GM21717 (cell line): ENCODE measurements at regions not wholly inside any gene's neighbourhood (a gene's known extent, or its start where the extent isn't known, plus 50 kb on each side); places are given as distances from the start of the nearest gene placed in this dataset.
"Not testable (repeated sequence)": the region's sequence is repeated elsewhere in the genome, so short reads cannot be mapped to it uniquely, and the experiment has no call there.

Source experiments
- ATAC-seq: cut with Tn5 transposase; IDR thresholded peaks from one replicate; pipeline ENCODE4 v1.9.1; 2021; ENCODE audit warnings: mild to moderate bottlenecking, moderate library complexity; ENCODE audit not compliant: unreplicated experiment

DNA sequence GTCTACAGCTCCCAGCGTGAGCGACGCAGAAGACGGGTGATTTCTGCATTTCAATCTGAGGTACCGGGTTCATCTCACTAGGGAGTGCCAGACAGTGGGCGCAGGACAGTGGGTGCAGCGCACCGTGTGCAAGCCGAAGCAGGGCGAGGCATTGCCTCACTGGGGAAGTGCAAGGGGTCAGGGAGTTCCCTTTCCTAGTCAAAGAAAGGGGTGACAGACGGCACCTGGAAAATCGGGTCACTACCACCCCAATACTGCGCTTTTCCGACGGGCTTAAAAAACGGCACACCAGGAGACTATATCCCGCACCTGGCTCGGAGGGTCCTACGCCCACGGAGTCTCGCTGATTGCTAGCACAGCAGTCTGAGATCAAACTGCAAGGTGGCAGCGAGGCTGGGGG, 95.6 kb downstream of the GPX5 start:
- not testable (repeated sequence) for ATAC-seq

DNA sequence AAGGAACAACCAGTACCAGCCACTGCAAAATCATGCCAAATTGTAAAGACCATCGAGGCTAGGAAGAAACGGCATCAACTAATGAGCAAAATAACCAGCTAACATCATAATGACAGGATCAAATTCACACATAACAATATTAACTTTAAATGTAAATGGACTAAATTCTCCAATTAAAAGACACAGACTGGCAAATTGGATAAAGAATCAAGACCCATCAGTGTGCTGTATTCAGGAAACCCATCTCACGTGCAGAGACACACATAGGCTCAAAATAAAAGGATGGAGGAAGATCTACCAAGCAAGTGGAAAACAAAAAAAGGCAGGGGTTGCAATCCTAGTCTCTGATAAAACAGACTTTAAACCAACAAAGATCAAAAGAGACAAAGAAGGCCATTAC, 97.6 kb downstream of the GPX5 start:
- ATAC-seq, result not testable (repeated sequence)

DNA sequence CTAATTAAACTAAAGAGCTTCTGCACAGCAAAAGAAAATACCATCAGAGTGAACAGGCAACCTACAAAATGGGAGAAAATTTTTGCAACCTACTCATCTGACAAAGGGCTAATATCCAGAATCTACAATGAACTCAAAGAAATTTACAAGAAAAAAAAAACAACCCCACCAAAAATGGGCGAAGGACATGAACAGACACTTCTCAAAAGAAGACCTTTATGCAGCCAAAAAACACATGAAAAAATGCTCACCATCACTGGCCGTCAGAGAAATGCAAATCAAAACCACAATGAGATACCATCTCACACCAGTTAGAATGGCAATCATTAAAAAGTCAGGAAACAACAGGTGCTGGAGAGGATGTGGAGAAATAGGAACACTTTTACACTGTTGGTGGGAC, 100.7 kb downstream of the GPX5 start:
- not testable (repeated sequence) for ATAC-seq

DNA sequence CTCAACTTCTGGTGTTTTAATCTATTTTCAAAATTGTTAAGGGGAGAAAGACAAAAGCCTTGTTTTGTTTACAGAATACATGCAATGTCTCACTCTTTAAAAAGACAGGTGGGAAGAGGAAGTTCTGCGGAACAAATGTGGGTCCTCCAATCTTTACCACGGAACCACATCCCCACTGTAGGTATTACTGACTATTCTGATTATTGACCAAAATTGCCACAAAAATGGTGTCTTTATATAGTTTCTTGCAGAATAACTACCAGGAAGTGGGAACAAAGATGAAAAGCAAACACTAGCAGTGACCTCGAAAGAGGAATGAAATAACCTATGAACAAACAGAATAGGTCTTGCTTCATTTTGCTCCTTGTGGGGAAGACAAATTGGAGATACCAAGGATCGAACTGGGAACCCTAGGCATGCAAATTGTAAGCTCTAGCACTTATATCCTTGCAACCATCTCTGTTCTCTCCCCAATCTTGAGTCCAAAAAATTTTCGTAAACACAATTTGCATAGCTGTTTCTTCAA, 106.7 kb downstream of the GPX5 start:
- ATAC-seq, result no peak

DNA sequence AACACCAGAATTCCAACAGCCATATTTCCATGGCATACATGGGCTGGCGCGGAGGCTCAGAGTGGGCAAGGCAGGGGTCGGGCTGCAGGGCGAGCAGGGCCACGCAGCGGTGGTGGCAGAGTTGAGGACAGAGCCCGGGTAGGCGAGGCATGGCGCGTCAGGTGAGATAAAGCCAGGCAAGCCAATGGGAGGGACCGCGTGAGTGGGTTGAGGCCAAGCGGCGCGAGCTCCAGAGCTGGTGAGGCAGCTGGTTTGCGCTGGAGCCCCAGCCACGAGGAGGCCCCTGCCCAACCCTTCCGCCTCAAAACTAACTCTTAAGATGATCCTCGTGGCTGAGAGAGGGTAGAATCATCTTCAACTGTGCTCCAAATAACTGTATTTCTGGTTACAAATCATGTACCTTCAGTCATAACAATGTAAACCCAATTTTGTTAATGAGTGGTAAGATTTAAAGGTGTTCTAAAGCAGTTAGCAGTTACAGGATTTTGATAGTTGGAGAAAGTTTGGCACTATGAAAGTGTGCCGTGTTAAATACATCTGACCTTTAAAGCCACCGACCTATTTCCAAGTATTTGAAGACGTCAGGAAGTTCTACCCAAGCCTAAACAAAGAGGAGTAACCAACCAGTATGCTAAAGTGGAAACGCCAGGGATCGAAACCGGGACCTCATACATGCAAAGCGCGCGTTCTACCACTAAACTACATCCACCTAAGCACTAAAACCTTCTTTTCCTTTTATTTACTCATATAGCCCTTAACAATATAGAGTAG, 107.9 kb downstream of the GPX5 start:
- no peak for ATAC-seq

DNA sequence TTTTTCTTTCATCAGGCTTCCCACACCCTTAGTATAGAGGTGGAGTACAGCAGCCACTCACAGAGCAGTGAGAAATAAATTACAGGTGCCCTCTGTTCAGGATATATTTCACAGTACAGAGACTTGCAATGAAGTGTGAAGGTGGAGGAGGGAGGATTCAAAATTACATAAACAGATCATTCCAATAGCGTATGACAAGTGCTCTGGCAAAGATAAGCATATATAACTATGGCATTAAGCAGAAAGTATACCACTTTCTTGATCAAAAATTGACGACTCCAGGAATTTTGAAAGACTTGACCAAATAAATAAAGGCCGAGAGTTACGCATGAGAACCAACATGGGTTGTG, 108.7 kb downstream of the GPX5 start:
- ATAC-seq, result no peak

DNA sequence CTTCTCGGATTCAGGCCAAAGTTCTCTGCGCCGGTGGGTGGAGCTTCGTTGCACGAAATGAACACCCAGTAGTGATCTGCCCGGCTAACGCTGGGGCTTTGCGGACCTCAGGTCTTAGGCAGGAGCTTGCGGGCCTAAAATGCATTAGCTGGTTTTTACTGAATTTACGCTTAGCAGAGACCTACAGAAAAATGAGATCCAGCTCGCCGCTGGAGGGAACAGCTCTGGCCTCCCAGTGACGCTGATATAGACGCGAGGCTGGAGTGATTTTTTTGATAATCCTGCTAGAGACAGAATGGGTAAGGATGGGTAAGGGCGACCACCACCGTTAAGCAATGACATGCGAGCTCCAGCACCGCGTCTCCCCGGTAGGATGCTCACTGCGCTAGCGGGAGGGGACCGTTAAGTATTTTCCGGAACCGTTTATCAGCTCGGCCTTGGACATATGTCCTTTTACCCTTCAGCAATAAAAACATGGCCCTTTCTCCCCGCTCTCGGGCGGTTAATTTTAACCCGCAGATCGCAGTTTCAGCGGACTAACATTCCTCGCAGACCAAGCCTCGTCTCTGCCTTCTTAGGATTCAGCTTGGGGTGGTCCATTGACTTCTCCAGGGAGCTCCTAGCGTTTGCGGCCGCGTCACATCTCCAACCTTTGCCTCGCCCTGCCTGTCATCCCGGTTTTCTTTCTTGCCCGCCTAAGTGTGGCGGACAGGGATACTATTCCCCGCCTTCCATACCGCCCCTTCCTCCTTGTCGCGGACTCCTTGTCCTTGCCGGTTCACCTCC, 109.3 kb downstream of the GPX5 start:
- no peak for ATAC-seq

DNA sequence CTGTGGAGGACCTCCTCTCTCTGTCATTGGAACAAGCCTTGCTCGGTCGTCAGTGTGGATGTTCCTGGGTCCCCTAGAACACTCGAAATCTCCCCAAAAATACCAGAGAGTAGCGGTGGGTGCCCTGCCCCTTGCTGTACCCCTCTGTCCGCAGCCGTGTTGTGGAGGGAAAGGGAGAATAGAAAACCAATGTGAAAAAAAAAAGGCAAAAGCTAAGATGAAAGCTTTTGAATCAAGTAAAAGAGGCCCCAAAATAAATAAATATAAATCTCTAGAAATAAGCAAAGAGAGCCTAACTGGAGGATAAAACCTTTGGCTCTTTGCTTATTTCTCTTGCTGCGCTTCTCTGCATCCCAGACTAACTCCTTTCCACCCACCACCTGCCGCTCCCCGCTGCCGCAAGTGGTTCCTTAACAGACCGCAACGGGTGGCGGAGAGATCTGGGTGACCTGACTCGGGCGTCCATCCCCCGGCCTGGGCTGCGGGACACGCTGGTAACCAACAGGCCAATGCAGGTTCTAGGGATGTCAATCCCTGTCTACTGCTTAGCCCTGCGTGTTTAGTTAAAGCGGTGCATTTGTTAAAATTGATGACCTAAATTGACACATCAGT, 110.0 kb downstream of the GPX5 start:
- no peak for ATAC-seq

DNA sequence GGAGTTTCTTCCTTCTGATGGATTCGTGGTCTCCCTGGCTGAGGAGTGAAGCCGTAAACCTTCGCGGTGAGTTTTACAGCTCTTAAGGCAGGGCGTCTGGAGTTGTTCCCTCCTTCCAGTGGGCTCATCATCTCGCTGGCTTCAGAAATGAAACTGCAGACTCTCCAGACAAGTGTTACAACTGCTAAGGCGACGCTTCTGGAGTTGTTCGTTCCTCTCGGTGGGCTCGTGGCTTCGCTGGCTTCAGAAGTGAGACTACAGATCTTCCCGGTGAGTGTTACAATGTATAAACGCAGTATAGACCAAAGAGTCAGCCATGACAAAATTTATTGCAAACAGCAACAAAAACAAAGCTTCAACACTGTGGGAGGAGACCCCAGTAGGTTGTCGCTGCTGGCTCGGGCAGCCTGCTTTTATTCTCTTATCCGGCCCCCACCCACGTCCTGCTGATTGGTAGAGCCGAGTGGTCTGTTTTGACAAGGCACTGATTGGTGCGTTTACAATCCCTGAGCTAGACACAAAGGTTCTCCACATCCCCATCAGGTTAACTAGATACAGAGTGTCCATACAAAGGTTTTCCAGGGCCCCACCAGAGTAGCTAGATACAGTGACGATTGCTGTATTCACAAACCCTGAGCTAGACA, 113.2 kb downstream of the GPX5 start:
- ATAC-seq, result no peak

DNA sequence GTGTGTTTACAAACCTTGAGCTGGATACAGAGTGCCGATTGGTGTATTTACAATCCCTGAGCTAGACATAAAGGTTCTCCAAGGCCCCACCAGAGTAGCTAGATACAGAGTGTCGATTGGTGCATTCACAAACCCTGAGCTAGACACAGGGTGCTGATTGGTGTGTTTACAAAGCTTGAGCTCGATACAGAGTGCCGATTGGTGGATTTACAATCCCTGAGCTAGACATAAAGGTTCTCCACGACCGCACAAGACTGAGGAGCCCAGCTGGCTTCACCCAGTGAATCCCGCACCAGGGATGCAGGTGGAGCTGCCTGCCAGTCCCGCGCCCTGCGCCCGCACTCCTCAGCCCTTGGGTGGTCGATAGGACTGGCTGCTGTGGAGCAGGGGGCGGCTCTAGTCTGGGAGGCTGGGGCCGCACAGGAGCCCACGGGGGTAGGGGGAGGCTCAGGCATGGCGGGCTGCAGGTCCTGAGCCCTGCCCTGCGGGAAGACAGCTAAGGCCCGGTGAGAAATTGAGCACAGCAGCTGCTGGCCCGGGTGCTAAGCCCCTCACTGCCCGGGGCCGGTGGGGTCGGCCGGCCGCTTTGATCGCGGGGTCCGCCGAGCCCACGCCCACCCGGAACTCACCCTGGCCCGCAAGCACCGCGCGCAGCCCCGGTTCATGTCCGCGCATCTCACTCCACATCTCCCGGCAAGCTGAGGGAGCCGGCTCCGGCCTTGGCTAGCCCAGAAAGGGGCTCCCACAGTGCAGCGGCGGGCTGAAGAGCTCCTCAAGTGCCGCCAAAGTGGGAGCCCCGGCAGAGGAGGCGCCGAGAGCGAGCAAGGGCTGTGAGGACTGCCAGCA, 114.0 kb downstream of the GPX5 start:
- not testable (repeated sequence) for ATAC-seq

DNA sequence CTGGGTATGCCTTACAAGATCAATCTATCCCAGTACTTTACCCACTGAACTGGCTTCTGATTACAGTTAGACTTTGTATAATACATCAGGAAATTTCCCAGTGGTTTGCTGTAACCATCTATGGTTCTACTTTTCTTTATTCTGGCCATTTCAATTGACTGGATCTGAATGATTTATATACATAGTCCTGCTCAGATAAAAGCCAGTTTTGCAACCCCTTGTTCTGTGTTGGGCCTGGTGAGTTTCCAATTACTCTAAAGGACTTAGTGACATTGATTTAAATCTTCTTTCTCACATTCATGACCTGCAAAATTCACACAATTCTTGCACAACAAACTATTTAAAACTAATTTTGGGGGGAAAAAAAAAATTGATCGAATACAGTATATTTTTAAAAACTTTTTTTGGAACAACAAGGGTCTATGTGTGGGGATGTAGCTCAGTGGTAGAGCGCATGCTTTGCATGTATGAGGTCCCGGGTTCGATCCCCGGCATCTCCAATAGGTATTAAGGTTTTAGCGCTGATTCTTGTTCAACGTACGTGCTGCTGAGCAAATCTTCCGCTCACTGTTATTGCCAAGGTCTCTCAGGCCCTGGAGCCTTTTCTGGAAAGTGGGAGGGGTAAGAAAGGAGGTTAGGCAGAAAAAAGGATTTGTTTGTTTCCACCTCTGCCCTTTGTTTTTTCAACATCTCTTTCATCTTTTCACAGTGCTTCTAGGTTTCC, 117.5 kb downstream of the GPX5 start:
- ATAC-seq, result no peak

DNA sequence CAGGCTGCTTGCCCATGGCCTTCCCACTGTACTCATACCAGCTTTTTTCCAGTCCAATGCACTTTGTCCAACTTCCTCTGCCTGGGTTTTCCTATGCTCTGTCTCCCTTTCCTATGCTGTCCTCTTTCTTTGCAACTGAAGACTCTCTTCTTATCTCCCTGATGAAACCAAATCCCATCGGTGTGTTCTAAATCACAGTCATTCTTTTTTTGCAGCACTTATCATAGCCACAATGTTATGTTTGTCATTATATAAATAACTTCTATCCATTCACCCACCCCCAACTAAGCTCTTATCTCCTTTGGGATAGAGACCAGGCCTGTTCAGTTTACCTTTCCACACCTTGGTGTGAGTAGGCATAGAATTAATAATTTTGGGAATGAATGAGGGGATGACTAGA, 121.0 kb downstream of the GPX5 start:
- no peak for ATAC-seq

DNA sequence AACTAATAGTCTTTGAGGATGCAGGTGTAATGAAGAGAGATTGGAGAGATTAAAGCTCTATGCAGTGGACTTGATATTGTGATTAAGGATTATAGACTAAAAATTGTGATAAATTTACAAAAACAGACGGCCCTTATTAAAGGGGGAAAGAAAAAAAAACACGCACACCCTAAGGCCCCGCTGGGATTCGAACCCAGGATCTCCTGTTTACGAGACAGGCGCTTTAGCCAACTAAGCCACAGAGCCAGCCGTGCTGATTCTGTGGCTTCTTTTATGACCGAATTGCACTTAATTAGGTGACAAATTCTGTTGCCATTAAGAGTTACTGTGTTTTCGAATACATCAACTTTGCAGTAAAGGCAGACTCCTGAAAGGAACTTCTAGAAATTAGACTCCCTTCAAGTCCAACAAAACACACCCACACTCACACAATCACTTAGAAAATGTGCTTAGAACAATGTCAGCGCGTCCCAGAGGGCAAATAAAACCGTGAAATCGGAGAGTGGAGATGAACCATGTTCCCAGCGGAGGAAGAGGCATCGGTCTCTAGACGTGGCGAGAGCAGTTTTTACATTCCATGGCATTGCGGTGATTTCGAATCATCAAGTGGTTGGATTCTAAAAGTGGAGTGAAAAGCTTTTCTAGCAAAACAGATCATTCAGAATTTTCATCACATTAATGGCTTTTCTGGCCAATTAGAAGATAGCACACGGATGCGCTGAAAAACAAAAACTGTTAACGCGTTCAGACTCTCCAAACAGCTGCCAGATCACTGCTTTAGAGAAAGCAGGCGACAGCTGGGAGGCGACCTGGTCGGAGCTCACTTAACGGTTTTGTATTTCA, 122.6 kb downstream of the GPX5 start:
- no peak for ATAC-seq

DNA sequence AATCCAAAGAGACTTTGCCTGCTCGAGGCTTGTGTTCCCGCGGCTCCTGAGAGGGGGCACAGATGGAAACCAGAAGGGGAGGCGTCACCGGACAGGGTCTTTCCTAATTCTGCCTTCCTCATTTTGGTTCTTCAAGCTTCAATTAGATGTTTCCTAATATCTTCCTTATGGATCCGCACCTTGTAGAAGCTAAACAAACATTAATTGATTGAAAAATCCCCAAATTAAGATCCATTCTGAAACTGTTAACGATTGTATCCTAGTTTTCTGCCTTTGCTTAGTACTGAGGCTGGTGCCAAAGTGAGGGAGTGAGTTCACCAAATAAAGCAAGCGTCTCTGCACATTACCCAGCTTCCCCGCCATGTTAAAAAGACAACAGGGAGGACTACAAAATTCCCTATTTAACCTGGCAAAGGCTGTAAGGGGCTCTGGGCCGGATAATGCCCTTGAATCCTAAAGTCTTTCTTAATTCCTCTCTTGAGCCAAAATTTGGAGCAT, 123.2 kb downstream of the GPX5 start:
- ATAC-seq, result no peak

DNA sequence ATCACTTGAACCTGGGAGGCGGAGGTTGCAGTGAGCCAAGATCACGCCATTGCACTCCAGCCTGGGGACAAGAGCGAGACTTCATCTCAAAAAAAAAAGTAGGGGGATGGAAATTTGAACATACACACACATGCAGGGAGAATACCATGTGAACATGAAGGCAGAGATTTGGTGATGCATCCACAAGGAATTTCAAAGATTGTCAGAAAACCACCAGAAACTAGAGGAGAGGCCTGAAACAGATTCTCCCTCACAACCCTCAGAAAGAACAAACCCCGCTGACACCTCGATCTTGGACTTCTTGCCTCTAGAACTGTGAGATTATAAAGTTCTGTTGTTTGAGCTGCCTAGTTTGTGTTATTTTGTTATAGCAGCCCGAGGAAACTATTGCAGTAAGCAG, 125.5 kb downstream of the GPX5 start:
- no peak for ATAC-seq

DNA sequence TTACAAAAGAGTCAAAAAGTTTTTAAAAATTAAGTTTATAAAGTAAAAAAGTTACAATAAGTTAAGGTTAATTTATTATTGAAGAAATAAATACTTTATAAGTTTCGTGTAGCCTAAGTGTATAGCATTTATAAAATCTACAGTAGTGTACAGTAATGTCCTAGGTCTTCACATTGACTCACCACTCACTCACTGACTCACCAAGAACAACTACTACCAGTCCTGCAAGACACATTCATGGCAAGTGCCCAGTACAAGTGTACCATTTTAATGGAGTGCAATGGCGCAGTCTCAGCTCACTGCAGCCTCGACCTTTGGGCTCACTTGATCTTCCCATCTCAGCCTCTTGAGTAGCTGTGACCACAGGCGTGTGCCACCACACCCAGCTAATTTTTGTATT, 128.2 kb downstream of the GPX5 start:
- ATAC-seq, result no peak

DNA sequence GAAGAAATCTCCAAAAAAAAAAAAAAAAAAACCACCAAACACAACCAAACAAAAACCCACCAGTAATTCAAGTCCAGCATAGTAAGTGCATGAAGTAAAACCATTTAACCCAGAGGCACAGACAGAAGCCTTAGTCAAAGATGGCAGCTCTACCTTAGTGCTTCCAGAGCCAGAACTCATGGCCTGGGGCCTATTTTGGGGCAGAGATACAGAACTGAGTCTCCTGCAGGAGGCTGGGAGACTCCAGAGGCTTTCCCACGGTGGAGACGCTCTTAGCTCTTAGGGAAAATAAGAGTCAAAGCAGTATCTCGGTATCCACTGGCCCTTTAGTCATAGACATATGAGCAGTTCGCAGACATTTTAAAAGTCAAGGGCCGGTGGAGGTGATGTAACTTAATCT, 129.5 kb downstream of the GPX5 start:
- ATAC-seq, result no peak

DNA sequence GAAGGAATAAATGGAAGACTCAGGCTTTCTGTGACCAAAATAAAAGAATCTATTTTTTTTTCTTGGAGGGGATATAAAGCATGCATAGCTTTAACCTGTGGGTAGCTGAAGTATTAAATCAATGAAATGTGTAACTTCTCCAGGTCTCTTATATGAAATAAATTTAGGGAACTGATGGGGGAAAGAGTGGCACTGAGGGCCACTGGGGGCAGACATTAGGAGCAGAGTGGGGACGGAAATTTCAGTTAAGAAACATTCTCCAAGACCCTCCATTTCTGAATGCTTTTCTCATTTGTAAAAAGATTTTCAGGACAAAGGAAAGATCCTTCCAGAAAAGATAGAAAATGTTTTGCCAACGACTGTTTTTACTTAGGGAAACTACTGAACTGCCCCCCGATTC, 131.0 kb downstream of the GPX5 start:
- ATAC-seq, result no peak

DNA sequence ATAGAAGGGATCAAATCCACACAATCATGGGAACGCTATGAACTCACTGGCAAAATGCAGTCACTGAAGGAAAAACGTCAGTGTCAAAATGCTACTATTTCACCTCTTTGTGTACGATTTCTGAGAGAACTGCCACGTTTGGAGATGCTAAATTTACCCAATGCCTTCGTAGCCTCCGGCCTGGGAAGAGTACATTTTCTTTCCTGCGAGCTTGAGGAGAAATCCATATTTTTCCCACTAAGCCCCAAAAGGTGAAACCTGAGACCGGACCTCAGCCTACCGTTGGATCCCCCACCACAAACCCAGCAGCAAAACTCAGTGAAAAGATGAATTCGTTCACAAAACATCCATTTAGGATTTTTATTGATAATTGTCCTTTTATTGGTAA, 131.7 kb downstream of the GPX5 start:
- ATAC-seq, result no peak
